Esophagus muscularis mucosa (tissue), 4 donors: ENCODE measurements at regions not wholly inside any gene's neighbourhood (a gene's known extent, or its start where the extent isn't known, plus 50 kb on each side); places are given as distances from the start of the nearest gene placed in this dataset.

ENCODE experiments used
- EP300 ChIP-seq: sonication (generic); formaldehyde crosslinking; IDR thresholded peaks from one replicate; pipeline ENCODE4 v1.6.1; 2017; ENCODE audit warnings: antibody characterized with exemption
- POLR2A ChIP-seq: fragments of 450-650 bp; IDR thresholded peaks from one replicate; pipeline ENCODE4 v1.6.1; 2017; ENCODE audit warnings: antibody characterized with exemption, moderate library complexity, mild to moderate bottlenecking, low read depth
- POLR2AphosphoS5 ChIP-seq, 2 donors: sonication (generic); formaldehyde crosslinking; IDR thresholded peaks; one replicate each; pipeline ENCODE4 v1.6.1; 2017; ENCODE audit warnings: antibody characterized with exemption in 2 of 2
- TF ChIP-seq, protein P1 (sequence below), 3 experiments: fragments of 200-600 bp in 2 of 3; fragments of 450-650 bp in 1 of 3; sonication (generic) in 2 of 3; IDR thresholded peaks; one replicate each; pipeline ENCODE4 v1.5.1; 2017 to 2019; ENCODE audit warnings: antibody characterized with exemption in 3 of 3, mild to moderate bottlenecking in 2 of 3, moderate library complexity in 1 of 3

DNA sequence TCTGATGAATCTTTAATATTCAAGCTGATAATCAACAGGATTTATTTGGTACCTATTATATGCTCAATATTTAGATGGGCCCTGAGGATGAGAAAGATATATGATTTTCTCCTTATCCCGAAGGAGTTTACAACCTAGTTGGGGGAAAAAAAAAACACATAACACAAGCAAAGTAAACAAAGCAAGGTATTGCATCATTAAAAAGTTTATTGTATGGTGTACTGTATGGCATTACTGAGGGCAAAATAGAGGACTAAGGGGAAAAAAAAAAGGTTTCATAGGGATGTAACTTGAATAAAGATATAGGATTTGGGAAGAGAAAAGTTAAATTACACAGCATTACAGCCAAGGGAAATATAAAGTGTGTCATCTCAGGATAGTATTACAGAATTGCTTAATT lies 574.7 kb downstream of the TBC1D32 start:
- TF ChIP-seq, protein P1, sequence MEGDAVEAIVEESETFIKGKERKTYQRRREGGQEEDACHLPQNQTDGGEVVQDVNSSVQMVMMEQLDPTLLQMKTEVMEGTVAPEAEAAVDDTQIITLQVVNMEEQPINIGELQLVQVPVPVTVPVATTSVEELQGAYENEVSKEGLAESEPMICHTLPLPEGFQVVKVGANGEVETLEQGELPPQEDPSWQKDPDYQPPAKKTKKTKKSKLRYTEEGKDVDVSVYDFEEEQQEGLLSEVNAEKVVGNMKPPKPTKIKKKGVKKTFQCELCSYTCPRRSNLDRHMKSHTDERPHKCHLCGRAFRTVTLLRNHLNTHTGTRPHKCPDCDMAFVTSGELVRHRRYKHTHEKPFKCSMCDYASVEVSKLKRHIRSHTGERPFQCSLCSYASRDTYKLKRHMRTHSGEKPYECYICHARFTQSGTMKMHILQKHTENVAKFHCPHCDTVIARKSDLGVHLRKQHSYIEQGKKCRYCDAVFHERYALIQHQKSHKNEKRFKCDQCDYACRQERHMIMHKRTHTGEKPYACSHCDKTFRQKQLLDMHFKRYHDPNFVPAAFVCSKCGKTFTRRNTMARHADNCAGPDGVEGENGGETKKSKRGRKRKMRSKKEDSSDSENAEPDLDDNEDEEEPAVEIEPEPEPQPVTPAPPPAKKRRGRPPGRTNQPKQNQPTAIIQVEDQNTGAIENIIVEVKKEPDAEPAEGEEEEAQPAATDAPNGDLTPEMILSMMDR (IDR thresholded peaks at IDR 0.05): no peak
- no peak for TF ChIP-seq POLR2A
- TF ChIP-seq EP300: no peak
- no peak for TF ChIP-seq POLR2AphosphoS5 (IDR thresholded peaks at IDR 0.05)
